HL-60/S4 (cell line): ENCODE measurements at regions not wholly inside any gene's neighbourhood (a gene's known extent, or its start where the extent isn't known, plus 50 kb on each side); places are given as distances from the start of the nearest gene placed in this dataset.
"Not testable (repeated sequence)": the region's sequence is repeated elsewhere in the genome, so short reads cannot be mapped to it uniquely, and the experiment has no call there.

ENCODE experiments used
- in situ Hi-C: fragments of 300-500 bp; cut with MboI; formaldehyde crosslinking; loops from 2 replicates; pipeline ENCODE4 v1.14.3; 2022; ENCODE audit warnings: low sequenced_read_pairs

GRCh38 chr22:25281675-25282345 lies 62.4 kb downstream of the CRYBB2 start:
- in situ Hi-C loops = no loop called here

DNA sequence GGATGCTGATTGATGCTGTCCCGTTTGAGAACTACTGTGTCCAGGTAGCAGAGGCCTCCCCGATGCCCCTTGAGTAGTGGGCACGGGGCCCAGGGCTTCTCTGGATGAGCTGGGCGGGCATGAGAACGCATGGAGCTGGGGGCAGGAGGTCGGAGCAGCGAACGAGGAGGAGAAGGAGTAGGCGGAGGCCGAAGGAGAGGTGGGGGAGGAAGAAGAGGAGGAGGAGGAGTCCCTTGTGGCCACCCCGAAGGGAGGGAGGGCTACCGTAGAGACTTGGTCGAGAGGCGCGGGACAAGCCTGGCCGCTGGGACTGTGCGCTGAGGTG lies 62.9 kb downstream of the CRYBB2 start:
- in situ Hi-C loops = no loop called here

GRCh38 chr22:25282671-25283561 lies 63.5 kb downstream of the CRYBB2 start:
- in situ Hi-C loops = no loop called here

DNA sequence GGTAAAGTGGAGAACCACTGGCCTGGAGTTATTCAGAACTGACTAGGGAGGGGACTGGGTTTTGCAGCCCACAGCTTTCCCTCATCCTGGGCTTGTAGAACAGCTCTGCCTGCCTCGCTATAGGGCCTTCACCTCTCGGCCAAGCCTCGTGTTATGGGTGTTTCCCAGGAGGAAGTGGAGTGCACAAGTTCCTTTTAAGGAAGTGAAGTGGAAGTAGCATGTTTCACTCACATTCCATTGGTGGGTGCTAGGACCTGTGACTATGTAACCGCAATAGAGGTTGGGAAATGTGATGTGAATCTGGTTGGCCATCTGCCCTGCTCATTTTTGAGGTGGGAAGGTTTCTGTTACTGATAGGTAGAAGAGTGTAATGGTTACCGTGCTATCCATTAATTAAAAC lies 69.0 kb downstream of the CRYBB2 start:
- in situ Hi-C loops = not testable (repeated sequence)

GRCh38 chr22:25301912-25302311 lies 82.5 kb downstream of the CRYBB2 start:
- in situ Hi-C loops = not testable (repeated sequence)

DNA sequence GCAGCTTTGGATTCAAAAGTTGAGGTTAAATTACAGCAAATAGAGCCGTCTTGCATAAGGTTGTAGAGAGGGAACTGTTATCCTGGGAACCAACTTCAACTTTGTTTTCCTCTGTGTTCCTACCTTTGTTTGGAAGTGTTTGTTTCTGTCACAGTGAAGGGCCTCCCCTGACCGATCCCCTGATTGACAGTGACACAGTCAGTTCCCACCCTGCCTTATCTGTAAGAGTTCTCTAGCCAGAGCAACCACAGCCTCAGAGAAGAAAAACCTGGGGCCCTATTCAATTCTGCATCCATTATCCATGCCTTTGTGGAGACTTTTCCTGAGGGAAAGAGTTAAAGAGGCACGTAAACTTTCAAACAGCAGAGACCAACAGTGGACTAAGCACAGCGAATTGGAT lies 90.1 kb downstream of the CRYBB2 start:
- in situ Hi-C loops = not testable (repeated sequence)

DNA sequence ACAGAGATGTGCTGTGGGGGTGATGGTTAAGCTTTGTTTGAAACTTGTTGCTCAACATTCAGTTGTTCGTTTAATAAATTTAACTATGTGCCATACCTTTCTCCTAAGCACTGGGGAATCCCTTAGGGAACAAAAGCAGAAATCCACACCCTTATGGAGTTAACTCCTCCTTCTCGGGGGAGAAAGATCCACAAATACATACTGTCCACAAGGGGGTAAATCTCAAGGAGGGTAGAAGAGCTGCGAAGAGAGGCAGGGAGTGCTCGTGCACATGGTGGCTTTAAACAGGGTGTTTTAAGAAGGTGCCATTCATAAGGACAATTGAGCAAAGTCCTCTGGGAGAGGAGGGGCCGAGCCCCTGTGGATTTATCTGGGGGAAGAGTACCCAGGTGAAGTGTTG lies 92.5 kb downstream of the CRYBB2 start:
- in situ Hi-C loops = not testable (repeated sequence)

DNA sequence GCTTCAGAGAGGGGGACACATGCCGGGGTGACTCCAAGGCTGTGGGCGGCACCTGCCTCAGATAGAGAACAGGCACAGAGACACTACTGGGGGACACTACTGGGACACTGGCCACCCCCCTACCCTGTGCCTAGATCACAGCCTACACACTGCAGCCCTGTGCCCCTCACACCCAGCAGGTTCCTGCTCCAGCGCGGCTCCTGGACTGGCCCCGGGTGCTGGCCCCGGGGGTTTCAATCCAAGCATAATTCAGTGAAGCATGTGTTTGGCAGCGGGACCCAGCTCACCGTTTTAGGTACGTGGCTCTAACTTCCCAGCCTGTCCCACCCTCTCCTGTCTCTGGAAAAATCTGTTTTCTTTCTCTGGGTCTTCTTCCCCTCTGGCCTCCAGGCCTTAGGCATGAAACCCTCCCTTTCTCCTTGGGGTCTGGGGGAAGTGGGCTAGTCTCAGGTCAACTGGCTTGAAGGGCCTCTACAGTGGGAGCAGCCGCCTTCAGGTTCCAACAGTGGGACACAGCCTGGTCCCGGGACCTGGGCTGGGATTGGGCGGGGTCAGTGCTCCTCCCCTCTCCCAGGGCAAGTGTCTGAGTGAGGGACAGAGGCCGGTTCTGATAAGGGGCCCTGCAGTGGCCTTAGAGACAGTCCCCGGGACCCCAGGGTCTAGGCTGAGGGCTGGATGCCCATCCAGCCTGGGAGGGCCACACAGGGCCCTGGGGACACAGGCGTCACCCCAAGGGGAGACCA lies 98.8 kb downstream of the CRYBB2 start:
- in situ Hi-C loops = no loop called here

- in situ Hi-C loops = no loop called here
Observed at GRCh38 chr22:25327018-25327755, 107.7 kb downstream of the CRYBB2 start.

GRCh38 chr22:25331050-25331449 lies 111.6 kb downstream of the CRYBB2 start:
- in situ Hi-C loops = no loop called here

DNA sequence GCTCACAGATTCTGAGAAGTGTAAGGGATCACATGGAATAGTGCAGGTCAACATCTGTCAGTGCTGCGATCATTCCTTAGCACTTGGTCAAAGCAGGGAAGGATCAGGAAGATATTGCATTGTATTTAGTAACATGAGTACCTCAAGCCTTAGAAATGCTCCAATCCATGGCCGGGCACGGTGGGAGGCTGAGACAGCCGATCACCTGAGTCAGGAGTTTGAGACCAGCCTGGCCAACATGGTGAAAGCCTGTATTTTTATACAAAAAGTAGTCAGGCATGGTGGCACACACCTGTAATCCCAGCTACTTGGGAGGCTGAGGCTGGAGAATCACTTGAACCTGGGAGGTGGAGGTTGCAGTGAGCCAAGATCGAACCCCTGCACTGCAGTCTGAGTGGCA lies 112.5 kb downstream of the CRYBB2 start:
- in situ Hi-C loops = not testable (repeated sequence)

DNA sequence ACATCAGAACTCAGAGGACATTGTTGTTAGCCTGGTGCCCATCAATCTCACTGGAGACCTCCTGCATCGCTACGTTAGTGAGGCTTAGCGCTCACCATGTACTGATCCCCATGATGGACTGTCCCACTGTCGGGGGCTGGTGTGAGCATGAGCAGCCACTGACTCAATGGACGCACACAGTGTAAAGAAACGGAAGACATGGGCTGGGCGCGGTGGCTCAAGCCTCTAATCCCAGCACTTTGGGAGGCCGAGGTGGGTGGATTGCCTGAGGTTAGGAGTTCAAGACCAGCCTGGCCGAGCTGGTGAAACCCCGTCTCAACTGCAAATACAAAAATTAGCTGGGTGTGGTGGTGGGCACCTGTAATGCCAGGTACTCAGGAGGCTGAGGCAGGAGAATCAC lies 112.9 kb downstream of the CRYBB2 start:
- in situ Hi-C loops = no loop called here

GRCh38 chr22:25334162-25334490 lies 114.7 kb downstream of the CRYBB2 start:
- in situ Hi-C loops = no loop called here

- in situ Hi-C loops = not testable (repeated sequence)
Observed at GRCh38 chr22:25334631-25335030, 115.2 kb downstream of the CRYBB2 start.

DNA sequence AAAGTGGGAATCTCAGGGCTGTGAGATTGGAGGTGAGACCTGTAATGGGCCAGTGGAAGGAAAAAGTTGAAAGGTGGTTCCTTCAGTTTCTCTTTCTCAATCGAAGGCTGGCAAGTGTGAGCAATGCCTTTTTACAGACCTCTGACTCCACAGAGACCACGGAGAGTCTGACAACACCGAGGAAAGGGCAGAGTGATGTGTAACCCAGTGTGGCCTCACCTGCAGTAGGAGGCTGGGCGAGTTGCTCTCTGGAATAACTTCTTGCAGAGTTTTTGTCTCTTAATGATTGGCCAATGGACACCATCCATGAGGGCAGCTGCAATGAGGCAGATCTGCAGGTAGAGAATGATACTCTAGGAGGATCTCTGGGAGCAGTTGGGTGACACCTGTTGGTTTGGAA lies 115.8 kb downstream of the CRYBB2 start:
- in situ Hi-C loops = not testable (repeated sequence)

- in situ Hi-C loops = not testable (repeated sequence)
Observed at GRCh38 chr22:25340536-25340935, 121.1 kb downstream of the CRYBB2 start.

DNA sequence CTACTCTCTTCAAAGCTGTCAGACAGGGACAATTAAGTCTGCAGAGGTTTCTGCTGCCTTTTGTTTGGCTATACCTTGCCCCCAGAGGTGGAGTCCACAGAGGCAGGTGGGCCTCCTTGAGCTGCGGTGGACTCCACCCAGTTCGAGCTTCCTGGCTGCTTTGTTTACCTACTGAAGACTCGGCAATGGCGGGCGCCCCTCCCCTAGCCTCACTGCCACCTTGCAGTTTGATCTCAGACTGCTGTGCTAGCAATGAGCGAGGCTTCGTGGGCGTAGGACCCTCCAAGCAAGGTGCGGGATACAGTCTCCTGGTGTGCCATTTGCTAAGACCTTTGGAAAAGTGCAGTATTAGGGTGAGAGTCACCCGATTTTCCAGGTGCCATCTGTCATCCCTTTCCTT lies 124.9 kb downstream of the CRYBB2 start:
- in situ Hi-C loops = not testable (repeated sequence)

- in situ Hi-C loops = no loop called here
Observed at GRCh38 chr22:25346859-25347751, 127.7 kb downstream of the CRYBB2 start.

DNA sequence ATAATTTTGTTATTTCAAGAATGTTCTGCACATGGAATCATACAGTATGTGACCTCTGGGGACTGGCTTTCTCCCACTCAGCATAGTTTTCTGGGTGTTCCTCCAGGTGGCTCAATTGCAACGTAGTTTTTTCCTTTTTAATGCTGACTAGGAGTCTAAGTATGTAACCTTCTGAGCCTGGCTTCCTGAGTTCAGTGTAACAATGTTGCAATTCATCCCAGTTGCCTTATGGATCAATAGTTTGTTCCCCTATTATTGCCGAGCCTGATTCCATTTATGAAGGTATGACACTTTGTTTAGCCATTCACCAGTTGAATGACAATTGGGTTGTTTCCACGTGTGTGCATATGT lies 128.3 kb downstream of the CRYBB2 start:
- in situ Hi-C loops = no loop called here

- in situ Hi-C loops = no loop called here
Observed at GRCh38 chr22:25348391-25348790, 129.0 kb downstream of the CRYBB2 start.
